ENCODE measurements at regions not wholly inside any gene's neighbourhood (a gene's known extent, or its start where the extent isn't known, plus 50 kb on each side); places are given as distances from the start of the nearest gene placed in this dataset.

DNA sequence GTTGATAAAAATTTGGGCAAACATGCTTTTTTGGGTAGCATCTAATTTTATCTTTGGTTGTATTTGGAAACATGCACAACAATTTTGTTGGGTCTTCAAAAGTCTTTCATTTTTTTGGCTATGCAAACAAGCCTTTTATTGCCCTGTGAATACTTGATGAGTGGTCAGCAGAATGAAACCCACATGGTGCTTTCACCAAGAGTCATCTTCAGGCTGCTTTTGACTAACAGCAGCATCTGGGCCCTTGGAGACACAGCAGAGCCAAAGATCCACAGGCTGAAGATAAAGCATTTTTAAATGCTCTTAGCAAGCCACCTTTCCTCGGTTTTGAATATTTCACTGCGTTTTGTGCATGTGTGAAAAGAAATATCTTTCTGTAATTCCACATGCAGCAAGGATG lies 154.9 kb downstream of the FGF9 start:
- Histone ChIP-seq H3K27me3 (no peaks in the 10 kb centered on the region), H3K36me3 (no peaks in the 10 kb centered on the region), H3K4me3 (no peak overlapping the region), H3K27ac (no peak overlapping the region), H3K9me3 (no peaks in the 10 kb centered on the region), H3K4me1 (peaks cover 0 to 22% (median 0%) of the 10 kb centered on the region in 4 donors)
- TF ChIP-seq, protein P1, sequence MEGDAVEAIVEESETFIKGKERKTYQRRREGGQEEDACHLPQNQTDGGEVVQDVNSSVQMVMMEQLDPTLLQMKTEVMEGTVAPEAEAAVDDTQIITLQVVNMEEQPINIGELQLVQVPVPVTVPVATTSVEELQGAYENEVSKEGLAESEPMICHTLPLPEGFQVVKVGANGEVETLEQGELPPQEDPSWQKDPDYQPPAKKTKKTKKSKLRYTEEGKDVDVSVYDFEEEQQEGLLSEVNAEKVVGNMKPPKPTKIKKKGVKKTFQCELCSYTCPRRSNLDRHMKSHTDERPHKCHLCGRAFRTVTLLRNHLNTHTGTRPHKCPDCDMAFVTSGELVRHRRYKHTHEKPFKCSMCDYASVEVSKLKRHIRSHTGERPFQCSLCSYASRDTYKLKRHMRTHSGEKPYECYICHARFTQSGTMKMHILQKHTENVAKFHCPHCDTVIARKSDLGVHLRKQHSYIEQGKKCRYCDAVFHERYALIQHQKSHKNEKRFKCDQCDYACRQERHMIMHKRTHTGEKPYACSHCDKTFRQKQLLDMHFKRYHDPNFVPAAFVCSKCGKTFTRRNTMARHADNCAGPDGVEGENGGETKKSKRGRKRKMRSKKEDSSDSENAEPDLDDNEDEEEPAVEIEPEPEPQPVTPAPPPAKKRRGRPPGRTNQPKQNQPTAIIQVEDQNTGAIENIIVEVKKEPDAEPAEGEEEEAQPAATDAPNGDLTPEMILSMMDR (IDR thresholded peaks at IDR 0.05): no peak
- TF ChIP-seq POLR2A (IDR thresholded peaks at IDR 0.05): no peak
- no peak for DNase-seq

DNA sequence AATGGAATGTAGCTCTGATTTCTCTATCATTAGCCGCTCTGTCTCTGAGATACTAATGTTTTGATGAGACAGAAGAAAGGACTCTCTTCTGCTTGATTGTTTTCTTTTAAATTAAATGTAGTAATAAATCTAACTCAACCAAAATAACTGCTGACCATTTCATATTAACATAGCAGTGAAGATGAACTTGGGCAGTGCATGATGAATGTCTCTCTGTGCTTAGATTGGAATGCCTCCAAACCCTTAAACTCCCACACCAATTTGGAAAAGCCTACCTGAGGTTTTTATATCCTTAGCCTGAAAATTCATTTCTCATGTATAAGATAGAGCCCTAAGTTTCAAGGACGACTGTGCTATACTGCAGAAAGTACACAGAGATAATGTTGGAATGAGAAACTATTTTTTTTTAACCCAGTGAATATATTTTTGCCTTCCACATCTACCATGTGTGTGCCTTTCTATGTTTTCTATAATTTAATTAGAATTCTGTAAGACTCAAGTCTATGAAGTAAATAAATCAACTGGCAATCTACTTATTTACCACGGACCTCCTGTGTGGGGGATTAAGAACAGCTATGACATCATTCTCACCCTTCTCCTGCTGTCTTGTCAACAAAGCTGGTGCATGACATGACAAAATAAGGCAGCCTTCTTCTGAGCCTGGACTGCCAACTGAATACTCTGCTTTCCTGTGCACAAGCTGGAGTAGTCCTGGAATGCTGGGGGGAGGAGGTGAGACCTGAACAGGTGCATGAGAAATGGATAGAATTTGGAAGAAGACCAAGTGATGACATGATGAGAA lies 155.5 kb downstream of the FGF9 start:
- H3K36me3 ChIP-seq: no peaks in the 10 kb centered on the region
- no peak for TF ChIP-seq POLR2A (IDR thresholded peaks at IDR 0.05)
- TF ChIP-seq, protein P1 (IDR thresholded peaks at IDR 0.05): no peak

DNA sequence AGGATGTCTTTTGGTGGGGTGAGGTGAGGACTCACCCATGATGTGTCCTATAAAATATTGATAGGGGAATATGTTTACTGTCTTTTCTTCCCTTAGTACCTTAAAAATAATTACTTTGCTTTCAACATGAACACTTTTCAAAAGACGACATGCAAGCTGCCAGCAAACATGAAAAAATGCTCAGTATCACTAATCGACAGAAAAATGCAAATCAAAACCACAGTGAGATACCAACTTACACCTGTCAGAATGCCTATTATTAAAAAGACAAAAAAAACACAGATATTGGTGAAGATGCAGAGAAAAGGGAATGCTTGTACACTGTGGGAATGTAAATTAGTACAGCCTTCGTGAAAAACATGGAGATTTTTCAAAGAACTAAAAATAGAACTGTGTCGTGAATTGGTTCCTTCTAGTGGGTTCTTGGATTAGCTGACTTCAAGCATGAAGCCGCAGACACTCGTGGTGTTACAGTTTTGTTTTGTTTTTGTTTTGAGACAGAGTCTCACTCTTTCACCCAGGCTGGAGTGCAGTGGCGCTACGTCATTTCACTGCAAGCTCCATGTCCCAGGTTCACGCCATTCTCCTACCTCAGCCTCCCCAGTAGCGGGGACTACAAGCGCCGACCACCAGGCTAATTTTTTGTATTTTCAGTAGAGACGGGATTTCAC lies 160.9 kb downstream of the FGF9 start:
- Histone ChIP-seq H3K4me1 (no peaks in the 10 kb centered on the region), H3K9me3 (no peaks in the 10 kb centered on the region), H3K4me3 (no peak overlapping the region), H3K36me3 (no peaks in the 10 kb centered on the region), H3K27ac (no peak overlapping the region), H3K27me3 (no peaks in the 10 kb centered on the region)
- no peak for DNase-seq
- TF ChIP-seq, protein P1 (IDR thresholded peaks at IDR 0.05): no peak
- no peak for TF ChIP-seq POLR2A (IDR thresholded peaks at IDR 0.05)

More for the DNA sequence above, 155.5 kb downstream of the FGF9 start:
- no peak overlapping the region for H3K4me3 ChIP-seq
- H3K27ac ChIP-seq: no peak overlapping the region
- no peaks in the 10 kb centered on the region for H3K27me3 ChIP-seq
- peaks cover 0 to 22% (median 0%) of the 10 kb centered on the region in 4 donors for H3K4me1 ChIP-seq
- no peaks in the 10 kb centered on the region for H3K9me3 ChIP-seq
- no peak for DNase-seq

DNA sequence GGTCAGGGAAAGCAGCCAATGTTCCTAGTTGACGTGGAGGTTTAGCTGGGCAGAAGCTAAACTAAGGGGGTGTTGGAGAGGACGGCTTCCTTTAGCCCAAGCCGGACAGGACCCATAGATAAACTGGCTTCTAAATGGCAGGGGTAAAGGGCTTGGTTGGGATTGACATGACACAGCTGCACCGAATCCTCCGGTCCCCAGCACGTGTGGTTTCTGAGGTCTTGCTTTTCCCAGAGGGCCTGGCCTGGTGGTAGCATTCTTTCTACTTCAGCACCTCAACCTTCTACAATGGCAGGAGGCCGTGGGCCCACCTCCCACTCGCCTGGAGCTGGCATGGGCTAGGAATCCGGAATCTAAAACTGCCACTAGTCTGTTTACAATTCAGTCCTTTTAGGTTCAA lies 163.0 kb downstream of the FGF9 start:
- no peak for TF ChIP-seq POLR2A (IDR thresholded peaks at IDR 0.05)
- TF ChIP-seq, protein P1 (IDR thresholded peaks at IDR 0.05): no peak

DNA sequence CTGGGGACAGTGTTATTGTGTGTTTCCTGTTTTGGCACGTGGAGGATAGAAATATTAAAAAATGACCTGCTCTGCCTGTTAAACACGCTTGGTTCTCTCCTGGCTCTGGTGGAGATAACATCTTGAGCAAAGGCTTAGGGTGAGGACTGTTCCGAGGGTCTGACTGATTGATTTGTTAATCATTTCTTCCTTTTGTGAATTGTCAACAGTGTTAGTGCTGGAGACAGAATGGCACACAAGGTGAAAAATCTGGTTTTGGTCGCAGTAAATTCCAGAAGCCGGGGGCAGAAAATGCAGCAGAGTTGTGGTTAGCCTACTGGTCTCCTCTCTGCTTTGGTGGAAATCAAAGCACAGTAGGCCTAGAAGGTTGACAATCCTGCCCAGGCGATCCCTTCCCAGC lies 163.6 kb downstream of the FGF9 start:
- no peak for TF ChIP-seq POLR2A (IDR thresholded peaks at IDR 0.05)
- TF ChIP-seq, protein P1 (IDR thresholded peaks at IDR 0.05): no peak
- H3K4me1 ChIP-seq: no peaks in the 10 kb centered on the region
- DNase-seq: no peak

More for the DNA sequence above, 163.0 kb downstream of the FGF9 start:
- H3K4me1 ChIP-seq: no peaks in the 10 kb centered on the region
- no peaks in the 10 kb centered on the region for H3K27me3 ChIP-seq
- no peak overlapping the region for H3K27ac ChIP-seq
- no peaks in the 10 kb centered on the region for H3K9me3 ChIP-seq
- no peak overlapping the region for H3K4me3 ChIP-seq
- DNase-seq: no peak
- no peaks in the 10 kb centered on the region for H3K36me3 ChIP-seq

More for the DNA sequence above, 163.6 kb downstream of the FGF9 start:
- no peak overlapping the region for H3K4me3 ChIP-seq
- no peaks in the 10 kb centered on the region for H3K27me3 ChIP-seq
- no peak overlapping the region for H3K27ac ChIP-seq
- no peaks in the 10 kb centered on the region for H3K36me3 ChIP-seq
- H3K9me3 ChIP-seq: no peaks in the 10 kb centered on the region
